ENCODE measurements at regions not wholly inside any gene's neighbourhood (a gene's known extent, or its start where the extent isn't known, plus 50 kb on each side); places are given as distances from the start of the nearest gene placed in this dataset.
"Not testable (repeated sequence)": the region's sequence is repeated elsewhere in the genome, so short reads cannot be mapped to it uniquely, and the experiment has no call there.

DNA sequence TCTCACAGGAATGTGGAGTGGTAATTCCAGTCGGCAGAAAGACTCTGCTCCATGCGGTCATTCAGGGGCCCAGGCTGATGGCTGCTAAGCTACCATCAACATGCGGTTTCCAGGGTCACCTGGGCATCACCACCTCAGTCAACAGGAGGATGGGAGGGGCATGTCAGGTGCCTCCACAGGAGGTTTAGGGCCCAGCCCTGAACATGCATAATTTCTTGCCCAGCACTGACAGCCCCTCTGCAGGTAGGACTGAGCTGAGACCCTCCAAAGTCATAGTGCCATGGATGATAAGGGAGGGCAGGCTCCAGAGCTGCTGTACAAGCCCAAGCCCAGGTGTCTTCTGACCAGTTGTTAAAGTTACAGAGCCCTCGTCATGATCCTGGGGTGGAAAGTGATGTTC is 244.0 kb upstream of the SFSWAP start:
- Histone ChIP-seq H3K27ac (ENCODE audit: low read depth in 1 of 2, low read length in 2 of 2) (no peak overlapping the region), H3K27me3 (ENCODE audit: control insufficient read depth in 1 of 2, insufficient read depth in 2 of 2, low read length in 2 of 2) (no peaks in the 10 kb centered on the region), H3K4me1 (ENCODE audit: insufficient read depth, low read length) (no peaks in the 10 kb centered on the region), H3K9me3 (ENCODE audit: control insufficient read depth in 1 of 2, insufficient read depth in 1 of 2, low read length in 2 of 2) (peaks cover 3 to 11% of the 10 kb centered on the region in 2 experiments), H3K36me3 (ENCODE audit: insufficient read depth, low read length) (no peaks in the 10 kb centered on the region), H3K4me3 (ENCODE audit: low read length) (no peak overlapping the region)
- ATAC-seq (ENCODE audit: poor library complexity) (no peak), DNase-seq (no peak)
- H3K27ac Mint-ChIP-seq: no peak overlapping the region
- CTCF ChIA-PET: no interaction called here
- peaks cover 14% of the 10 kb centered on the region for H3K27me3 Mint-ChIP-seq
- POLR2A ChIA-PET: no interaction called here
- TF ChIP-seq, protein P1, sequence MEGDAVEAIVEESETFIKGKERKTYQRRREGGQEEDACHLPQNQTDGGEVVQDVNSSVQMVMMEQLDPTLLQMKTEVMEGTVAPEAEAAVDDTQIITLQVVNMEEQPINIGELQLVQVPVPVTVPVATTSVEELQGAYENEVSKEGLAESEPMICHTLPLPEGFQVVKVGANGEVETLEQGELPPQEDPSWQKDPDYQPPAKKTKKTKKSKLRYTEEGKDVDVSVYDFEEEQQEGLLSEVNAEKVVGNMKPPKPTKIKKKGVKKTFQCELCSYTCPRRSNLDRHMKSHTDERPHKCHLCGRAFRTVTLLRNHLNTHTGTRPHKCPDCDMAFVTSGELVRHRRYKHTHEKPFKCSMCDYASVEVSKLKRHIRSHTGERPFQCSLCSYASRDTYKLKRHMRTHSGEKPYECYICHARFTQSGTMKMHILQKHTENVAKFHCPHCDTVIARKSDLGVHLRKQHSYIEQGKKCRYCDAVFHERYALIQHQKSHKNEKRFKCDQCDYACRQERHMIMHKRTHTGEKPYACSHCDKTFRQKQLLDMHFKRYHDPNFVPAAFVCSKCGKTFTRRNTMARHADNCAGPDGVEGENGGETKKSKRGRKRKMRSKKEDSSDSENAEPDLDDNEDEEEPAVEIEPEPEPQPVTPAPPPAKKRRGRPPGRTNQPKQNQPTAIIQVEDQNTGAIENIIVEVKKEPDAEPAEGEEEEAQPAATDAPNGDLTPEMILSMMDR (IDR thresholded peaks at IDR 0.05): no peak
- H3K9me3 Mint-ChIP-seq: peaks cover 2% of the 10 kb centered on the region
- no peaks in the 10 kb centered on the region for H3K4me1 Mint-ChIP-seq (ENCODE audit: low read depth)
- intact Hi-C loops (cut with DNase I, micrococcal nuclease): no loop called here
- no peak overlapping the region for H3K4me3 Mint-ChIP-seq
- no peaks in the 10 kb centered on the region for H3K36me3 Mint-ChIP-seq (ENCODE audit: low read depth)

DNA sequence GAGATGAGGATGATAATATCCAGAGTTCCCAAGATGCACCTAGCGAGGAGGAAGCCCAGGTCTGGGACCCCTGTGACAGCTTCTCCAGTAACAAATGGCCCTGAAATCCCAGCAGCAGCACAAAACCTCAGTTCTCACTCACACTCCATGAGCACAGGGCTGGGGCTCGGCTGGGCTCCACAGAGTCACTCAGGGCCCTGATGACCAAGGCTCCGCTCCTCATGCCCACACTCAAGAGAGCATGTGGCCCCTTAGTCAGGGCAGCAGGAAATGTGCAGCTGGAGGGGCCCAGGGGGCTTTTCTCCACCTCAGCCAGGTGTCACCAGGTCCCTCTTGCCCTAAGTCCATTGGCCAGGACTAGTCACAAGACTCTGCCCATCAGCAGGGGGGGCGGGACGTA is 242.7 kb upstream of the SFSWAP start:
- Histone ChIP-seq H3K9me3 (ENCODE audit: control insufficient read depth in 1 of 2, insufficient read depth in 1 of 2, low read length in 2 of 2) (peaks cover 3 to 12% of the 10 kb centered on the region in 2 experiments), H3K27ac (ENCODE audit: low read depth in 1 of 2, low read length in 2 of 2) (no peak overlapping the region), H3K36me3 (ENCODE audit: insufficient read depth, low read length) (no peaks in the 10 kb centered on the region), H3K4me3 (ENCODE audit: low read length) (no peak overlapping the region), H3K27me3 (ENCODE audit: control insufficient read depth in 1 of 2, insufficient read depth in 2 of 2, low read length in 2 of 2) (no peaks in the 10 kb centered on the region), H3K4me1 (ENCODE audit: insufficient read depth, low read length) (peaks cover 2% of the 10 kb centered on the region)
- Mint-ChIP-seq H3K36me3 (ENCODE audit: low read depth) (no peaks in the 10 kb centered on the region), H3K4me1 (ENCODE audit: low read depth) (no peaks in the 10 kb centered on the region), H3K27ac (no peak overlapping the region), H3K9me3 (no peaks in the 10 kb centered on the region), H3K27me3 (peaks cover 6% of the 10 kb centered on the region), H3K4me3 (no peak overlapping the region)
- ChIA-PET POLR2A (no interaction called here), CTCF (no interaction called here)
- TF ChIP-seq, protein P1 (IDR thresholded peaks at IDR 0.05): no peak
- ATAC-seq (ENCODE audit: poor library complexity): no peak
- intact Hi-C loops (cut with DNase I, micrococcal nuclease): no loop called here
- DNase-seq: no peak

DNA sequence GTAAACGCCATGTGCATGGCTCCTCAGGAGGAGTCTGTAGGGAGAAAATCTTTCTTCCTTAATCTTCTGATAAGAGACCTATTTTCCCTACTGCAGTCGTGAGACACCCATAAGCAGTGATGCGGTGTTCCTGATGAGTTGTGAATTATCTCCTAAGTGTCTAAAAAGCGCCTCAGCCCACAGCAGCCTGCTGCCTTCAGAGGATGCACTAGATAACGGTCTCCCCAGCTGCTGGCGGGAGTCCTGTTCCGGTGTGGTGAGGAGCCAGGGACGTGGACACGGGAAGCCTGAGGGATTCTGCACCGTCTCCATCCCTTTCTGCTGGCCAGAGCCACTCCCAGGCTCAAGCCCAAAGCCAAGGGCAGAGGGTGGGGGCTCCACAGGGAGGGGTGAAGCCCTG is 240.9 kb upstream of the SFSWAP start:
- intact Hi-C loops (cut with DNase I, micrococcal nuclease); H3K27ac Mint-ChIP-seq; POLR2A ChIA-PET; H3K4me3 Mint-ChIP-seq; ATAC-seq (ENCODE audit: poor library complexity); DNase-seq; CTCF ChIA-PET; H3K27ac ChIP-seq (ENCODE audit: low read depth in 1 of 2, low read length in 2 of 2); H3K4me3 ChIP-seq (ENCODE audit: low read length); H3K27me3 ChIP-seq (ENCODE audit: control insufficient read depth in 1 of 2, insufficient read depth in 2 of 2, low read length in 2 of 2); H3K36me3 Mint-ChIP-seq (ENCODE audit: low read depth); H3K4me1 Mint-ChIP-seq (ENCODE audit: low read depth); H3K9me3 Mint-ChIP-seq; H3K27me3 Mint-ChIP-seq; H3K36me3 ChIP-seq (ENCODE audit: insufficient read depth, low read length): not testable (repeated sequence)
- peaks cover 3 to 15% of the 10 kb centered on the region in 2 experiments for H3K9me3 ChIP-seq (ENCODE audit: control insufficient read depth in 1 of 2, insufficient read depth in 1 of 2, low read length in 2 of 2)
- peaks cover 14% of the 10 kb centered on the region for H3K4me1 ChIP-seq (ENCODE audit: insufficient read depth, low read length)

DNA sequence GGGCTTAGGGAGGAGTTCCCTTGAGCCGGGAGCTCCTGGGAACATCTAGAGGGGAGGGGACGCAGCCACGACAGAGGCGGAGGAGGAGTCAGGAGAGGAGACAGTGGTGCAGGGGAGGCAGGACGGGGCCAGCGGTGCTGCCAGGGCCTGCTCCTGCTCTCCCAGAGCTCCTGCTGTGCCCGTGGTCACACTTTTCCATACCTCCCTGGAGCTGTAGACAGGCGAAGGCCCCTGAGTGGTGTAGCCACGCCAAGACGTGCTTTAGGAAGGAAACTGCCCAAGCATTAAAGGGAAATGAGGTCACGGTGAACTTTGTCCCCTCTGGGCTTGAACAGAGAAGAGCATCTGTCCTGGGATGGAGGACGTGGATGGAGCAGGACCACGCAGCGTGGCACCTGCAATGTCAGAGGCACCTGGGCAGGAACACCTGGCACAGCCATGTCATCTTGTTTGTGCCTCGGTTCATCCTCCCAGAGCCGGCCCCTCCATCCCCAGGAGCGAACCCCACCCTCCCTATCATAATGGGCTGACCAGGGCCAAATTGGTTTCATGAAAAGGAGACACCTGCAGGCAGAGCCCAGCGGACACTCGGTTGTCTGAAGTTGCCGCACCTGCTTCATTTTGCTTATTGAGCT is 239.5 kb upstream of the SFSWAP start:
- no peaks in the 10 kb centered on the region for H3K27me3 Mint-ChIP-seq
- Histone ChIP-seq H3K27me3 (ENCODE audit: control insufficient read depth in 1 of 2, insufficient read depth in 2 of 2, low read length in 2 of 2) (no peaks in the 10 kb centered on the region), H3K36me3 (ENCODE audit: insufficient read depth, low read length) (no peaks in the 10 kb centered on the region), H3K4me1 (ENCODE audit: insufficient read depth, low read length) (peaks cover 14% of the 10 kb centered on the region), H3K9me3 (ENCODE audit: control insufficient read depth in 1 of 2, insufficient read depth in 1 of 2, low read length in 2 of 2) (peaks cover 3 to 12% of the 10 kb centered on the region in 2 experiments), H3K27ac (ENCODE audit: low read depth in 1 of 2, low read length in 2 of 2) (no peak overlapping the region), H3K4me3 (ENCODE audit: low read length) (no peak overlapping the region)
- ATAC-seq (ENCODE audit: poor library complexity) (no peak), DNase-seq (no peak)
- no peak overlapping the region for H3K4me3 Mint-ChIP-seq
- H3K9me3 Mint-ChIP-seq: no peaks in the 10 kb centered on the region
- CTCF ChIA-PET: no interaction called here
- intact Hi-C loops (cut with DNase I, micrococcal nuclease): no loop called here
- peaks cover 4% of the 10 kb centered on the region for H3K4me1 Mint-ChIP-seq (ENCODE audit: low read depth)
- TF ChIP-seq, protein P1 (IDR thresholded peaks at IDR 0.05): no peak
- no peak overlapping the region for H3K27ac Mint-ChIP-seq
- no peaks in the 10 kb centered on the region for H3K36me3 Mint-ChIP-seq (ENCODE audit: low read depth)
- POLR2A ChIA-PET: no interaction called here
